KMS-11 (cell line): ENCODE measurements at regions not wholly inside any gene's neighbourhood (a gene's known extent, or its start where the extent isn't known, plus 50 kb on each side); places are given as distances from the start of the nearest gene placed in this dataset.

ENCODE experiments used
- H2AFZ ChIP-seq: fragments of 200-600 bp; sonication (generic); 2 replicates; pipeline ENCODE4 v1.6.1; 2016; ENCODE audit warnings: antibody characterized with exemption, mixed run types, low read depth
- H3K27ac ChIP-seq: fragments of 200-600 bp; sonication (generic); 2 replicates; pipeline ENCODE4 v1.6.1; 2016; ENCODE audit warnings: mild to moderate bottlenecking, mixed run types
- H3K27me3 ChIP-seq: fragments of 200-600 bp; sonication (generic); 2 replicates; pipeline ENCODE4 v1.6.1; 2017; ENCODE audit warnings: mild to moderate bottlenecking, low read depth, mixed run types, moderate library complexity; ENCODE audit not compliant: insufficient read depth
- H3K36me3 ChIP-seq: fragments of 200-600 bp; sonication (generic); 2 replicates; pipeline ENCODE4 v1.6.1; 2017; ENCODE audit warnings: mild to moderate bottlenecking, mixed run types; ENCODE audit not compliant: insufficient read depth
- H3K4me1 ChIP-seq: fragments of 200-600 bp; sonication (generic); 2 replicates; pipeline ENCODE4 v1.6.1; 2016; ENCODE audit warnings: mild to moderate bottlenecking, low read depth, mixed run types; ENCODE audit not compliant: poor library complexity, severe bottlenecking
- H3K4me2 ChIP-seq: fragments of 200-600 bp; sonication (generic); 2 replicates; pipeline ENCODE4 v1.7.0; 2016; ENCODE audit warnings: mild to moderate bottlenecking, mixed run types
- H3K4me3 ChIP-seq: fragments of 200-600 bp; sonication (generic); IDR thresholded peaks from 2 replicates; pipeline ENCODE4 v1.6.1; 2017; ENCODE audit warnings: low read depth, low read length, mixed read lengths; ENCODE audit not compliant: insufficient read depth
- H3K79me2 ChIP-seq: fragments of 200-600 bp; sonication (generic); 2 replicates; pipeline ENCODE4 v1.6.1; 2016; ENCODE audit warnings: low read depth, mixed run types; ENCODE audit not compliant: insufficient read depth
- H3K9ac ChIP-seq: fragments of 200-600 bp; sonication (generic); 2 replicates; pipeline ENCODE4 v1.6.1; 2016; ENCODE audit warnings: mild to moderate bottlenecking, mixed run types
- H4K20me1 ChIP-seq: fragments of 200-600 bp; sonication (generic); 2 replicates; pipeline ENCODE4 v1.6.1; 2016; ENCODE audit warnings: mild to moderate bottlenecking, mixed run types; ENCODE audit not compliant: insufficient read depth
- TF ChIP-seq, protein P1 (sequence below): fragments of 200-600 bp; sonication (generic); conservative IDR thresholded peaks from 2 replicates; pipeline ENCODE4 v1.6.1; 2017; ENCODE audit warnings: low read depth, mild to moderate bottlenecking, antibody characterized with exemption, low read length, moderate library complexity, mixed read lengths

DNA sequence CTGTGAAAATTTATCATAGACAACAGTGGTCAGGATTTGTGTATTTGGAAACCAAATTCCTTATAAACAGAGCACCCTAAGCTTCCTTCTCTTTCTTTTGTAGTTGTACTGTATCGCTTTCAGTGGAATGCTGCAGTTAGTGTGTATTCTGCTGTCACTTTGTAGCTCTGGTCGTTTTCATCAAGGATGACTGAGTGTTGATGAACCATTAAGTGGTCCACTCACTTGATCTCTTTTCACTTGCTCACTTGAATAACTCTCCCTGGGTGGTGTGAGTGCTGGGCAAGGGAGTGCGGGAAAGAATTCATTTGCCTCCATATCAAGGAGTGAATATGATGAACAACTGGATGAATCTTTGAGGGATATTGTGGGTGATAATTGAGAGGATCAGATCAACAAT is 1225.7 kb upstream of the WWC1 start:
- H3K4me1 ChIP-seq: no peaks in the 10 kb centered on the region
- H3K36me3 ChIP-seq: no peaks in the 10 kb centered on the region
- H3K27ac ChIP-seq: no peak overlapping the region
- H3K4me3 ChIP-seq: no peak overlapping the region
- H3K27me3 ChIP-seq: no peaks in the 10 kb centered on the region
- no peak overlapping the region for H3K9ac ChIP-seq
- no peak overlapping the region for H3K4me2 ChIP-seq
- no peak overlapping the region for H2AFZ ChIP-seq
- TF ChIP-seq, protein P1, sequence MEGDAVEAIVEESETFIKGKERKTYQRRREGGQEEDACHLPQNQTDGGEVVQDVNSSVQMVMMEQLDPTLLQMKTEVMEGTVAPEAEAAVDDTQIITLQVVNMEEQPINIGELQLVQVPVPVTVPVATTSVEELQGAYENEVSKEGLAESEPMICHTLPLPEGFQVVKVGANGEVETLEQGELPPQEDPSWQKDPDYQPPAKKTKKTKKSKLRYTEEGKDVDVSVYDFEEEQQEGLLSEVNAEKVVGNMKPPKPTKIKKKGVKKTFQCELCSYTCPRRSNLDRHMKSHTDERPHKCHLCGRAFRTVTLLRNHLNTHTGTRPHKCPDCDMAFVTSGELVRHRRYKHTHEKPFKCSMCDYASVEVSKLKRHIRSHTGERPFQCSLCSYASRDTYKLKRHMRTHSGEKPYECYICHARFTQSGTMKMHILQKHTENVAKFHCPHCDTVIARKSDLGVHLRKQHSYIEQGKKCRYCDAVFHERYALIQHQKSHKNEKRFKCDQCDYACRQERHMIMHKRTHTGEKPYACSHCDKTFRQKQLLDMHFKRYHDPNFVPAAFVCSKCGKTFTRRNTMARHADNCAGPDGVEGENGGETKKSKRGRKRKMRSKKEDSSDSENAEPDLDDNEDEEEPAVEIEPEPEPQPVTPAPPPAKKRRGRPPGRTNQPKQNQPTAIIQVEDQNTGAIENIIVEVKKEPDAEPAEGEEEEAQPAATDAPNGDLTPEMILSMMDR: no peak
- H4K20me1 ChIP-seq: no peaks in the 10 kb centered on the region
- no peaks in the 10 kb centered on the region for H3K79me2 ChIP-seq

- H3K27ac ChIP-seq: no peak overlapping the region
- TF ChIP-seq, protein P1: no peak
- H3K27me3 ChIP-seq: no peaks in the 10 kb centered on the region
Measured at GRCh38 chr5:167071981-167072610, 1219.3 kb upstream of the WWC1 start.

DNA sequence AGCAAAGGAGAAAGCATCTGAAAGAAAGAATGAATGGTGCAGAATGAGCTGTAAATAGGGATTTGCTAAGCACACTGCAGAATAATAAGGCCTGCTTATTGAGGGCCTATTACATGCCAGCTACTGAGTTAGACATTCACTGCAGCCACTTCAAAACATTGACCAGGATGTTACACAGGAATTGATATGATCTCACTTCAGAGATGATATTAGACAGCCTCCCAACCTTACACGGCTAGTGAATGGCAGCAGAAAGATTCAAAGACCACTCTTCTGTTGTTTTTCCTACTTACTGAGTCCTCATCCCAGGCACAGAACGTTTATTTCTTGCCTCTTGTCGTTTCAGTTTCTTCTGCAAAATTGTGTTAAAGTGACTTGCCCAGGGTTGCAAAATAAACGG is 1209.9 kb upstream of the WWC1 start:
- Histone ChIP-seq H3K36me3 (no peaks in the 10 kb centered on the region), H3K4me1 (no peaks in the 10 kb centered on the region), H4K20me1 (no peaks in the 10 kb centered on the region), H2AFZ (no peak overlapping the region), H3K4me2 (no peak overlapping the region), H3K27ac (no peak overlapping the region), H3K79me2 (no peaks in the 10 kb centered on the region), H3K4me3 (no peak overlapping the region), H3K9ac (no peak overlapping the region), H3K27me3 (no peaks in the 10 kb centered on the region)
- TF ChIP-seq, protein P1: no peak

More at GRCh38 chr5:167071981-167072610, 1219.3 kb upstream of the WWC1 start:
- no peaks in the 10 kb centered on the region for H3K36me3 ChIP-seq
- no peak overlapping the region for H3K9ac ChIP-seq
- H4K20me1 ChIP-seq: no peaks in the 10 kb centered on the region
- no peak overlapping the region for H3K4me3 ChIP-seq
- no peaks in the 10 kb centered on the region for H3K79me2 ChIP-seq
- no peak overlapping the region for H2AFZ ChIP-seq
- no peaks in the 10 kb centered on the region for H3K4me1 ChIP-seq
- H3K4me2 ChIP-seq: no peak overlapping the region

- no peaks in the 10 kb centered on the region for H3K79me2 ChIP-seq
- H3K4me2 ChIP-seq: no peak overlapping the region
- H3K4me3 ChIP-seq: no peak overlapping the region
- no peaks in the 10 kb centered on the region for H3K36me3 ChIP-seq
- no peak overlapping the region for H3K27ac ChIP-seq
- no peaks in the 10 kb centered on the region for H4K20me1 ChIP-seq
- H3K27me3 ChIP-seq: no peaks in the 10 kb centered on the region
- H3K9ac ChIP-seq: no peak overlapping the region
- H3K4me1 ChIP-seq: no peaks in the 10 kb centered on the region
- H2AFZ ChIP-seq: no peak overlapping the region
- TF ChIP-seq, protein P1: no peak
Measured at GRCh38 chr5:167096816-167097215, 1194.6 kb upstream of the WWC1 start.
